Skeletal muscle cell (primary cell): ENCODE measurements at regions not wholly inside any gene's neighbourhood (a gene's known extent, or its start where the extent isn't known, plus 50 kb on each side); places are given as distances from the start of the nearest gene placed in this dataset.

ENCODE experiments used
- DNase-seq: peaks from one replicate; pipeline ENCODE4 v3.0.0-alpha.2; 2010; ENCODE audit warnings: low read depth
- H3K4me3 ChIP-seq: 2 replicates; pipeline ENCODE4 v1.5.1; 2011; ENCODE audit warnings: low read depth, mild to moderate bottlenecking, control low read depth, low read length, moderate library complexity

- no peak for DNase-seq
- H3K4me3 ChIP-seq = no peak overlapping the region
These were observed 181.5 kb upstream of the RAI14 start for GRCh38 chr5:34474573-34475021.

GRCh38 chr5:34475249-34475966 lies 180.7 kb upstream of the RAI14 start:
- no peak for DNase-seq

GRCh38 chr5:34476941-34477565 lies 179.1 kb upstream of the RAI14 start:
- H3K4me3 ChIP-seq = no peak overlapping the region
- no peak for DNase-seq

More at GRCh38 chr5:34475249-34475966, 180.7 kb upstream of the RAI14 start:
- no peak overlapping the region for H3K4me3 ChIP-seq

GRCh38 chr5:34480810-34481528 lies 175.2 kb upstream of the RAI14 start:
- no peak for DNase-seq
- no peak overlapping the region for H3K4me3 ChIP-seq

DNA sequence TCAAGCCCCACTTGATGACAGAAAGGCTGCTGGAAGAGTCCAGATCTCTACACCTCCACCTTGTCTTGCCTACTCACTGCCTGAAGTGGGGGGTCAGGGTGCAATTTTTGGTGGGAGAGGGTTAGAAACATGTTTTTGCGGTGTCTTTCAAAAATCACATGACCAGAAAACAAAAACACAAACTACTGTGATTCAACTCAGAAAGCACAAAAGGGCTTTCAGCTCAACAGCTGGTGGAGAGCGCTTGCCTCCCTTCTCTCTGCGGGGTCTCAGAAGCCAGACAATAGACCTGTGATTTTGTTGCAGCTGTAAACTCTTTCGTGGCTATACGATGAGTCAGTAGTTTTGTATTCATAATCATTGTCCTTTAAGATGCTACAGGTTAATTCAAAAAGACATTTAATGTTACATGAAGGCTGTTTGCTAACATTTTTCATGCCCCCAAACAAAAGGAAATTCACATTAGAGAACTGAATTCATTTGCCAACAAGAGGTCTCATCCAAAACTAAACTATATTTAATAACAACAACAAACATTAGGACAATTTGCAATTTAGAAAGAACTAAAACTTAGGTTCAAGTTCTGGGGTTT lies 172.6 kb upstream of the RAI14 start:
- no peak overlapping the region for H3K4me3 ChIP-seq
- DNase-seq = no peak

DNA sequence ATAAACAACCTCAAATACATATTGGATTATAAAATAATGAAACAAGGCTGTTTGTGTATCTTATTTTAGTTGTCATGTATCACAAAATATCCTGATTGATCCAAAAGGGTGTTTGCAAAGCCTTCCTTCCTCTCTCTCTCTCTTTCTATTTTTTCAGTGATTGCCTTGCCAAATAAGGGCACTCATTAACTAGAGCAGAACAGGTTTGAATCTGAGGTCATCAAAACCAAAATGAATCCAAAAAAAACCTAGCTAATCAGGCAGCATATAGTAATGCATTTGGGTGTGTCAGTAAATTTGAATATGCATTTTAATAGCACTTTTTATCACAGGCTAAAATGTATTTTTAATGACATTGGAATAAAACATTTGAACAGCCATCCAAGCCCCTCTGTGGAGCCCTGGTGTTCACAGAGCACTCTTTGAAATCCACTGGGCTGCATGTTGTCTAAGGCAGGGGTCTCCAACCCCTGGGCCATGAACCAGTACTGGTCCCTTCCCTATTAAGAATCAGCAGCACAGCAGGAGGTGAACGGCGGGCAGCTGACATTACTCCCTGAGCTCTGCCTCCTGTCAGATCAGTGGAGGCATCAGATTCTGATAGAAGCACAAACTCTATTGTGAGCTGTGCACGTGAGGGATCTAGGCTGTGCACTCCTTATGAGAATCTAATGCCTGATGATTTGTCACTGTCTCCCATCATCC lies 171.8 kb upstream of the RAI14 start:
- DNase-seq = no peak
- no peak overlapping the region for H3K4me3 ChIP-seq

DNA sequence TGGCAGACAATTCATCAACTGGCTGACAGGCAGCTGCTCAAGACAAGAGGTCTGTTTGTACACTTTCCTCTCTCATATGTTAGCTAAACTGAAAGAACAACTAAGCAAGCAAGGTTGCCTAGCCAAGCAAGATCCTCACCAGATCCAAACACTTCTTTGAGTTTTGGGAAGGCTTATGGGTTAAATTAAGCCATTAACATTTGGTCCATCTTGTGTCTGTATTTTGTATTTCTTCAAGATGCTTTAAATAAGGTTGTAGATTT lies 170.4 kb upstream of the RAI14 start:
- no peak overlapping the region for H3K4me3 ChIP-seq
- no peak for DNase-seq

DNA sequence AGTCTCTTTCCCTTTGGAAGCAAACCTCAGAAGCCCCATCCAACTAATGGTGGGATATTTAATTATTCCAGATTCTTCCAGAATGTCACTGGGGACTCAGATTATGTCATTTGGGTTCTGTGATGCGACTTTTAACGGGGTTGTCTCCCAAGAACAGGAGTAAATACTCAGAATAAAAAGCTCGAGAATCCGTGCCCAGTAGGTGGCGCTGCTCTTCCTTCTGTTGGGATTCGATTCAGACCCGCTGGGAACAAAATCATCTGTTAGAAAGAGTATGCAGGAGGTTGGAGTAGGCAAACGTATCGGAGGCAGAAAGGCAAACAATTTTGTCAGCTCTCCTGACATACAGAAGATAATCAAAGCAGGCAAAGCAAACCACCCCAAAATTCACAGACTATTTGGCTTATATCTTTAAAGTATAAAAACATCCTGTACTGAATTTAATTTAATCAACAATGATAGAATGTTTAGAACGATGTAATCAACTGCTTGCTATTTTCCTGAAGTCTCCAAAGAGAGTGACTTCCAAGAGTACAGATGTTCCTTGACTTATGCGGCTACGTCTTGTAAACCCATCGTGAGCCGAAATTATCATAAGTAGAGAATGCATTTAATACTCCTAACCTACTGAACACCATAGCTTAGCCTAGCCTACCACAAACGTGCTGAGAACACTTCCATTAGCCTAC lies 169.8 kb upstream of the RAI14 start:
- H3K4me3 ChIP-seq = no peak overlapping the region
- no peak for DNase-seq

- H3K4me3 ChIP-seq = no peak overlapping the region
- DNase-seq = no peak
These were observed 169.3 kb upstream of the RAI14 start for GRCh38 chr5:34486849-34487158.

DNA sequence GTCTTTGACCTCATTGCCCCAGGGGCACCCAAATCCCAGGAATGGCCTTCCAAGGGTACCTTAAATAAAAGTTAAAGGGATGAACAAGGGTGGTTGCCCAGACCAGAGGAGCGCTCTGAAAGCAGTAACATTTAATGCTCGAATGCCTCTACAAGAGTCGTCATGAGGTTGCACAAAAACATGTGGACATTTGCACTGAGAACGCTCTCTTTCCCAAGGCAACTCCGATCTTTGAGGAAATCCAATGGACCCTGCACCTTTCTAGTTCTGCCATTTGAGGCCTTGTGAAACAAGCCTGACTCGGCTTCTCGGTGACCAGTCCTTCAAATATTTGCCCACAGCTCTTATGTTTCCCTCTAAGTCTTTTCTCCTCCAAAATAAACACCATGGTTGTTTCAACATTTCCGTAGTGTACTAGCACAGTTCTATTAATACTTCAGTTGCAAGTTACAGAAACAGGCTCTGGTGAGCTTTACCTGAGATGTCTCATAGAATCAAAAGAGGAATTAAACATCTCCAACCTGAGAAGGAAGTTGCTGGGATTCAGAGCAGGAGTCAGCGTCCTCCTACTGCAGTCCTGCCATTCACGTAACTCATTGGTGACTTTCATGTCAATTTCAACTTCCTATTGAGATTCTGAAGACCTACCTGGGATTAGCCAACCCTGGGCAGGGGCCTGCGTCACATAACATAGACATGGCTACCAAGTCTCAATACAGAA lies 168.8 kb upstream of the RAI14 start:
- no peak overlapping the region for H3K4me3 ChIP-seq
- peak; percentile 95 for DNase-seq

DNA sequence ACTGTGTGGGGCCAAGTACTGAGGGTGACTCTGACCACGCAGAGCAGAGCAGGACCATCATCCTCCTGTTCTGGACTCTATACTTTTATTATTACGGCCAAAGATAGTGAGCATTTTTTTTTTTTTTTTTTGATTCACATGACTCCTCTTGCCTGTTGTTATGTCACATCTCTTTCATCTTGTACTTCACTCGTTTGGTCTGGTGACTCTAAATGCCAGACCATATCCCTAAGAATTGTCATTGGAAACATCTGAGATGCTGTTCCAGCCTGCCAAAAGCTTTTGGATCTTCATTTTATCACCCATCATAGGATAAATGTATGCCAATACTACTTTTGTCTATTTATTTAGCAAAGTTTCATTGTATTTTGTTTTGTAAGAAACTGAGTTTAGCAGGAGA lies 168.2 kb upstream of the RAI14 start:
- DNase-seq = no peak
- H3K4me3 ChIP-seq = no peak overlapping the region

- no peak overlapping the region for H3K4me3 ChIP-seq
- DNase-seq = no peak
These were observed 167.1 kb upstream of the RAI14 start for GRCh38 chr5:34488984-34489383.

- no peak overlapping the region for H3K4me3 ChIP-seq
- no peak for DNase-seq
These were observed 165.4 kb upstream of the RAI14 start for GRCh38 chr5:34490506-34491250.

DNA sequence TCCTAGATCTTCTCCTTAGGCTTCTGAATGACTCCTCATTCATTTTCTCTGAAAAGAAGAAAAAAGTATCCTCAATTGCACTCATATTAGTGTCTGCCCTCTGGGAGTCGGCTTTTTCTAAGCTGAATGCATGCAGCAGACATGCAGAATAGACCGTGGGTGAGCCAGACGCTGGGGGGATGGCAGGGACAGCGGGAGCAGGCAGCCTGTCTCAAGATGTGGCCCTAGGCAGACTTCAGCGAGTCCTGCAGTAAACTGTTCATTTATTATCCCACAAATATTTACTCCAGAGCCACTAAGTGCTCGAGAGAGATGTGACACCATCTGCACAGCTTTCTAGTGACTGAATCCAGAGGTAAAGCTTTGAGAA lies 164.9 kb upstream of the RAI14 start:
- no peak for DNase-seq
- H3K4me3 ChIP-seq = no peak overlapping the region

DNA sequence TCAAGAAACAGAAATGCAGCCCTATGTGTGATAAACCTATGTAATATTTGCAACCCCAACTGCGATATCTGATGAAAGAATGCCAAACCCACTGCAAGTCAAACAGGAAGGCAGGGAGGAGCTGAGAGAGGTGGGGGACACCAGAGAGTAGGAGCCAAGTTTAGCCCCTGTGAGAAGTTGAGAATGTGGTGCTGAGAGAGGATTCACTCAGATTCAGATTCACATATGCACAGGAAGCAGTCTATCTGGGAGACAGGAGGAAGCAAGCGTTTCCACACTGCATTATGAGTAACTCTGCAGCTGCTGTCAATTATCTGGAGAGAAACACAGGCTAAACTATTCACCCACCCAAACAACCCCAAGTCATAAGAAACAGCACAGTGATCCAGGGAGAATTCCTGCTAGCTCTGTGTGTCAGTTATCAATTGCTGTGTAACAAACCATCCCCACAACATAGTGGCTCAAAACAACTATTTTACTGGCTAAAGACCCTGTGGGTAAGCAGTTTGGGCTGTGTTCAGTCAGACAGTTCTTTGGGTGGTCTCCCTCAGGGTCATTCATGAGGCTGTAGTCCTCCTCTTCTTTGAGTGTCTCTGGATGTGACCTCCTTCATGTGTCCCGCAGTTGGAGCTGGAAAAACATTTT lies 161.9 kb upstream of the RAI14 start:
- no peak overlapping the region for H3K4me3 ChIP-seq
- peak; percentile 74 for DNase-seq

GRCh38 chr5:34495178-34495577 lies 160.9 kb upstream of the RAI14 start:
- DNase-seq = no peak
- H3K4me3 ChIP-seq = no peak overlapping the region

GRCh38 chr5:34496260-34496691 lies 159.9 kb upstream of the RAI14 start:
- no peak for DNase-seq
- H3K4me3 ChIP-seq = no peak overlapping the region
